ENCODE measurements at regions not wholly inside any gene's neighbourhood (a gene's known extent, or its start where the extent isn't known, plus 50 kb on each side); places are given as distances from the start of the nearest gene placed in this dataset.
"Not testable (repeated sequence)": the region's sequence is repeated elsewhere in the genome, so short reads cannot be mapped to it uniquely, and the experiment has no call there.

- no peaks in the 10 kb centered on the region for H3K36me3 Mint-ChIP-seq
- no peak for ATAC-seq
- peaks cover 42% of the 10 kb centered on the region for H3K27me3 Mint-ChIP-seq
- H3K27ac Mint-ChIP-seq, result no peak overlapping the region
- no peak overlapping the region for H3K4me3 Mint-ChIP-seq
- H3K9me3 Mint-ChIP-seq, result no peaks in the 10 kb centered on the region
- H3K4me1 Mint-ChIP-seq, result no peaks in the 10 kb centered on the region
These were observed 72.8 kb upstream of the GOLGA8B start for GRCh38 chr15:34656005-34656796.

GRCh38 chr15:34655326-34655725 is 71.9 kb upstream of the GOLGA8B start:
- H3K9me3 Mint-ChIP-seq, result no peaks in the 10 kb centered on the region
- peaks cover 42% of the 10 kb centered on the region for H3K27me3 Mint-ChIP-seq
- no peak overlapping the region for H3K27ac Mint-ChIP-seq
- no peaks in the 10 kb centered on the region for H3K36me3 Mint-ChIP-seq
- no peak overlapping the region for H3K4me3 Mint-ChIP-seq
- H3K4me1 Mint-ChIP-seq, result no peaks in the 10 kb centered on the region
- ATAC-seq, result no peak

GRCh38 chr15:34654625-34655024 is 71.2 kb upstream of the GOLGA8B start:
- Mint-ChIP-seq H3K4me1 (no peaks in the 10 kb centered on the region), H3K36me3 (no peaks in the 10 kb centered on the region), H3K27ac (no peak overlapping the region), H3K4me3 (no peak overlapping the region), H3K9me3 (no peaks in the 10 kb centered on the region), H3K27me3 (peaks cover 37% of the 10 kb centered on the region)
- no peak for ATAC-seq

GRCh38 chr15:34653992-34654391 is 70.5 kb upstream of the GOLGA8B start:
- Mint-ChIP-seq H3K4me1 (no peaks in the 10 kb centered on the region), H3K27me3 (peaks cover 31% of the 10 kb centered on the region), H3K4me3 (no peak overlapping the region), H3K9me3 (no peaks in the 10 kb centered on the region), H3K36me3 (no peaks in the 10 kb centered on the region), H3K27ac (no peak overlapping the region)
- no peak for ATAC-seq

DNA sequence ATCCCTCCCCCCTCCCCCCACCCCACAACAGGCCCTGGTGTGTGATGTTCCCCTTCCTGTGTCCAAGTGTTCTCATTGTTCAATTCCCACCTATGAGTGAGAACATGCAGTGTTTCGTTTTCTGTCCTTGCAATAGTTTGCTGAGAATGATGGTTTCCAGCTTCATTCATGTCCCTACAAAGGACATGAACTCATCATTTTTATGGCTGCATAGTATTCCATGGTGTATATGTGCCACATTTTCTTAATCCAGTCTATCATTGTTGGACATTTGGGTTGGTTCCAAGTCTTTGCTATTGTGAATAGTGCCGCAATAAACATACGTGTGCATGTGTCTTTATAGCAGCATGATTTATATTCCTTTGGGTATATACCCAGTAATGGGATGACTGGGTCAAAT is 69.9 kb upstream of the GOLGA8B start:
- not testable (repeated sequence) for H3K9me3 Mint-ChIP-seq, H3K36me3 Mint-ChIP-seq, ATAC-seq, H3K4me1 Mint-ChIP-seq, H3K4me3 Mint-ChIP-seq, H3K27ac Mint-ChIP-seq
- peaks cover 25% of the 10 kb centered on the region for H3K27me3 Mint-ChIP-seq

- no peaks in the 10 kb centered on the region for H3K36me3 Mint-ChIP-seq
- H3K27me3 Mint-ChIP-seq, result peaks cover 20% of the 10 kb centered on the region
- no peak overlapping the region for H3K27ac Mint-ChIP-seq
- H3K4me3 Mint-ChIP-seq, result no peak overlapping the region
- no peaks in the 10 kb centered on the region for H3K9me3 Mint-ChIP-seq
- H3K4me1 Mint-ChIP-seq, result no peaks in the 10 kb centered on the region
- ATAC-seq, result no peak
These were observed 69.2 kb upstream of the GOLGA8B start for GRCh38 chr15:34652726-34653033.

- H3K27ac Mint-ChIP-seq, result no peak overlapping the region
- H3K4me1 Mint-ChIP-seq, result no peaks in the 10 kb centered on the region
- no peaks in the 10 kb centered on the region for H3K9me3 Mint-ChIP-seq
- no peak overlapping the region for H3K4me3 Mint-ChIP-seq
- H3K36me3 Mint-ChIP-seq, result no peaks in the 10 kb centered on the region
- peaks cover 15% of the 10 kb centered on the region for H3K27me3 Mint-ChIP-seq
- no peak for ATAC-seq
These were observed 68.7 kb upstream of the GOLGA8B start for GRCh38 chr15:34651997-34652725.

DNA sequence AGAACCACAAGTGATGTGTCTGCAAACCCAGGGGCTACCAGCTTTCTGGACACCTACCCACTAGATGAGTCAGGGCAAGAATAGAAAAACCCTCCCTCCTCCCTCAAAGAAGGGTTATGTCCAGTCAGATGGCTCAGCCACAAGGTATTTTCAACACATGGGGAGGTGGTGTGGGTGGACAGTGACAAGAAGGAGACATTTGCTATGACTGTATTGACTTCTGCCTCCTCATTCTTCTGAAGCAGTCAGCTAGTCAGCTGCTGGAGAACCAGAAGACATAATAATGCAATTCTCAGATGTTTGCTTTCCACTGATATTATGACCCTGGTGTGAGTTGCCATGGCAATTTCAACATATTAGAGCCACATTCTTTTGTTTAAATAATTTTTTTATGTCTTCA is 66.7 kb upstream of the GOLGA8B start:
- no peaks in the 10 kb centered on the region for H3K9me3 Mint-ChIP-seq
- H3K4me1 Mint-ChIP-seq, result no peaks in the 10 kb centered on the region
- peaks cover 11% of the 10 kb centered on the region for H3K27me3 Mint-ChIP-seq
- ATAC-seq, result peak; percentile 66
- H3K4me3 Mint-ChIP-seq, result no peak overlapping the region
- H3K27ac Mint-ChIP-seq, result no peak overlapping the region
- H3K36me3 Mint-ChIP-seq, result no peaks in the 10 kb centered on the region

DNA sequence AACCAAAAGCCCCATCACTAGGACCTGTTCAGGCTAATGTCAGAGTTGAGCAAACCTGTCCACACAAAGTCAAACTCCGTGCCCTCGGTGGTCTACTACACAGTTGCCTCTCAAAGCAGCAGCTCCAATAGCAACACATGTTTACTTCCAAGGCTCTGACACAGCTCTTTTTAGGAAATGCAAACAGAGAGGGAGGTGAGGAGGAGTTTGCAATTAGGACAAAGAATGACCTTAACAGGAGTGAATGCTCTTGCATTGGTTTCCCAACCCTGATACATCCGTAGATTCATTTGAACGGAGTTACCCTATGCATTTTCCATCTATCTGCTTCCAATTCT is 64.8 kb upstream of the GOLGA8B start:
- H3K27me3 Mint-ChIP-seq, result peaks cover 13% of the 10 kb centered on the region
- ATAC-seq, result no peak
- H3K27ac Mint-ChIP-seq, result no peak overlapping the region
- no peaks in the 10 kb centered on the region for H3K4me1 Mint-ChIP-seq
- H3K36me3 Mint-ChIP-seq, result no peaks in the 10 kb centered on the region
- H3K9me3 Mint-ChIP-seq, result peaks cover 3% of the 10 kb centered on the region
- no peak overlapping the region for H3K4me3 Mint-ChIP-seq

DNA sequence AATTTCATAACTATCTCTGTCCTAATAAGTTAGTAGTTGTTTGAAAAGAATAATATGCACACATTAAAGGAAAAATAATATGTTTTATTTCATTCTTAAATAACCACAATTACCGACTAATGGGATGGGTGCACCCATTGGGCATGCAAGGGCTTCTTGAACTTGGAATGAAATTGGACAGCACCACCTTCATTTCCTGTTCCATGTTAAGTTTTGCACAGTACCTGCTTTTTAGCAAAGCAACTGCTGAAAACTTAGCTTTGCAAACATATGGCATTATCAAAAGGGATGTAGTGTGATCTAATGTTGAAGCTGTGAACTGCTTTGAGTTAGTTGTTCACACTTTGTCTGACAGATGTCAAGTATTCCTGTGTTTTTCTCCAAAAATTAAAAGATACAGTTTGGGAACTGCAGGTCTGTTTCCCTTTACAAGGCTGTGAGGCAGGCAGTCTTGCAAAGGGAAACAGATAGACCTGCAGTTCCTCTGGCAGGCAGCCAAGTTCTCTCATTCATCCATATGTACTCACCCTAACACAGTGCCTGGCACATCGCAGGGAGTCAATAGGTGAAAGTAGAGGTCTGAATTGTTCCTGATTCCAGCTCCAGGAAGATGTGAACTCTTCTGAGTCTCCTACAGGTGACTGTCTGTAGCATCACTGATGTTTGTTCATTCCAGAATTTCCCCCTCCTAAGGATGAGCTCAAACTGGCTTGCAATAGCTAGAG is 64.3 kb upstream of the GOLGA8B start:
- Mint-ChIP-seq H3K27ac (no peak overlapping the region), H3K4me3 (no peak overlapping the region), H3K27me3 (peaks cover 13% of the 10 kb centered on the region), H3K36me3 (no peaks in the 10 kb centered on the region), H3K9me3 (peaks cover 3% of the 10 kb centered on the region), H3K4me1 (no peaks in the 10 kb centered on the region)
- no peak for ATAC-seq

GRCh38 chr15:34646918-34647317 is 63.5 kb upstream of the GOLGA8B start:
- Mint-ChIP-seq H3K27me3 (peaks cover 20% of the 10 kb centered on the region), H3K27ac (no peak overlapping the region), H3K9me3 (peaks cover 3% of the 10 kb centered on the region), H3K4me1 (no peaks in the 10 kb centered on the region), H3K36me3 (no peaks in the 10 kb centered on the region), H3K4me3 (no peak overlapping the region)
- no peak for ATAC-seq

GRCh38 chr15:34644851-34645250 is 61.4 kb upstream of the GOLGA8B start:
- H3K27me3 Mint-ChIP-seq, result peaks cover 35% of the 10 kb centered on the region
- no peaks in the 10 kb centered on the region for H3K4me1 Mint-ChIP-seq
- ATAC-seq, result no peak
- H3K4me3 Mint-ChIP-seq, result no peak overlapping the region
- no peaks in the 10 kb centered on the region for H3K36me3 Mint-ChIP-seq
- peaks cover 3% of the 10 kb centered on the region for H3K9me3 Mint-ChIP-seq
- H3K27ac Mint-ChIP-seq, result no peak overlapping the region

DNA sequence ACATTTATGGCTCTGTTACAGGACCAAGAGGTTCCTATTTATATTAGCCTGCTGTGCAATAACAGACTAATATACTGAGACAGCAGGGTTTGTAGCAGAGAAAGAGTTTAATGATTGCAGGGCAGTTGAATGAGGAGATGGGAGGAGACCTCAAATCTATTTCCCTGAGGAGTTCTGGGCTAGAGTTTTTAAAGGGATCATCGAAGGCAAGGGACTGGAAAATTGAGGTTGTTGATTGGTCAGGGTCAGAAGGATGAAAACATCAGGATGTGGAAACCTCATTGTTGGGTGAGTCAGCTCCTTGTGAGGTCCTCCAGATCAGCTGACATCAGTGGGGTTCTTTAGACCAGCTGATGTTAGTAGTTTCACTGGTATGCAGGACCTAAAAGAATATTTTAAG is 60.6 kb upstream of the GOLGA8B start:
- no peak for ATAC-seq
- Mint-ChIP-seq H3K9me3 (peaks cover 3% of the 10 kb centered on the region), H3K27me3 (peaks cover 36% of the 10 kb centered on the region), H3K4me1 (no peaks in the 10 kb centered on the region), H3K27ac (no peak overlapping the region), H3K4me3 (no peak overlapping the region), H3K36me3 (no peaks in the 10 kb centered on the region)

DNA sequence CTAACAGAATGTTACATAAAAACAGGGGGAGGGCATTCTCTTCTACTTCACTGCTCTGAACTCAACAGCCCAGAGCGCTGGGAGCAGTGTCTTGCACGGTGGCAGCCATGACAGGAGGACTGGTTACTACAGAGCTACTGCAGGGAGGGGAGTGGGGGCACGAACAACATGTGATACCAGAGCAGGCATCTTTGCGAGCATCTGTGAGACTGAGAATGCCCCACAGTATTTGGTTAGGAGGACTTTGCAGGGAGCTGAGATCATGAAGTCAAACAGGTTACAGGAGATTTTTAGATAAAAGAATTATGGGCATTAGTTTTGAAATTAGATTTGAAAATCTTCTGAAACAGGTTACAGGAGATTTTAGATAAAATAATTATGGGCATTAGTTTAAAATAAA is 58.8 kb upstream of the GOLGA8B start:
- no peak overlapping the region for H3K4me3 Mint-ChIP-seq
- H3K27me3 Mint-ChIP-seq, result peaks cover 36% of the 10 kb centered on the region
- H3K4me1 Mint-ChIP-seq, result no peaks in the 10 kb centered on the region
- no peaks in the 10 kb centered on the region for H3K36me3 Mint-ChIP-seq
- no peak overlapping the region for H3K27ac Mint-ChIP-seq
- ATAC-seq, result no peak
- H3K9me3 Mint-ChIP-seq, result peaks cover 3% of the 10 kb centered on the region

- Mint-ChIP-seq H3K36me3 (no peaks in the 10 kb centered on the region), H3K9me3 (peaks cover 3% of the 10 kb centered on the region), H3K4me3 (no peak overlapping the region), H3K27me3 (peaks cover 32% of the 10 kb centered on the region), H3K27ac (no peak overlapping the region), H3K4me1 (no peaks in the 10 kb centered on the region)
- no peak for ATAC-seq
These were observed 57.2 kb upstream of the GOLGA8B start for GRCh38 chr15:34640661-34641060.

GRCh38 chr15:34637305-34637704 is 53.9 kb upstream of the GOLGA8B start:
- no peak overlapping the region for H3K27ac Mint-ChIP-seq
- peaks cover 8% of the 10 kb centered on the region for H3K9me3 Mint-ChIP-seq
- no peak for ATAC-seq
- no peak overlapping the region for H3K4me3 Mint-ChIP-seq
- peaks cover 23% of the 10 kb centered on the region for H3K27me3 Mint-ChIP-seq
- H3K36me3 Mint-ChIP-seq, result no peaks in the 10 kb centered on the region
- no peaks in the 10 kb centered on the region for H3K4me1 Mint-ChIP-seq
